ENCODE measurements at regions not wholly inside any gene's neighbourhood (a gene's known extent, or its start where the extent isn't known, plus 50 kb on each side); places are given as distances from the start of the nearest gene placed in this dataset.

- ChIA-PET CTCF (no interaction called here), POLR2A (no interaction called here)
- no peaks in the 10 kb centered on the region for H3K9me3 ChIP-seq (ENCODE audit: low read length)
- H3K27me3 ChIP-seq (ENCODE audit: insufficient read depth, low read length, poor library complexity, severe bottlenecking): no peaks in the 10 kb centered on the region
- no peak overlapping the region for H3K4me3 Mint-ChIP-seq
- H3K27ac Mint-ChIP-seq: no peak overlapping the region
- no peak overlapping the region for H3K27ac ChIP-seq (ENCODE audit: low read depth, low read length)
- no peak for DNase-seq
- H3K4me1 Mint-ChIP-seq: no peaks in the 10 kb centered on the region
- H3K36me3 ChIP-seq (ENCODE audit: insufficient read depth, low read length): no peaks in the 10 kb centered on the region
- no peaks in the 10 kb centered on the region for H3K4me1 ChIP-seq (ENCODE audit: insufficient read depth, low read length)
- H3K9me3 Mint-ChIP-seq: no peaks in the 10 kb centered on the region
- no peaks in the 10 kb centered on the region for H3K36me3 Mint-ChIP-seq
- no peak overlapping the region for H3K4me3 ChIP-seq (ENCODE audit: low read length)
- H3K27me3 Mint-ChIP-seq: peaks cover 9 to 28% of the 10 kb centered on the region in 2 donors
Measured at GRCh38 chr4:184899261-184900134, 73.7 kb upstream of the ACSL1 start.

- Mint-ChIP-seq H3K9me3 (no peaks in the 10 kb centered on the region), H3K4me3 (no peak overlapping the region), H3K4me1 (no peaks in the 10 kb centered on the region), H3K27me3 (peaks cover 9 to 24% of the 10 kb centered on the region in 2 donors), H3K36me3 (no peaks in the 10 kb centered on the region), H3K27ac (no peak overlapping the region)
- DNase-seq: no peak
- Histone ChIP-seq H3K27me3 (ENCODE audit: insufficient read depth, low read length, poor library complexity, severe bottlenecking) (no peaks in the 10 kb centered on the region), H3K4me3 (ENCODE audit: low read length) (no peak overlapping the region), H3K36me3 (ENCODE audit: insufficient read depth, low read length) (no peaks in the 10 kb centered on the region), H3K27ac (ENCODE audit: low read depth, low read length) (no peak overlapping the region), H3K4me1 (ENCODE audit: insufficient read depth, low read length) (no peaks in the 10 kb centered on the region), H3K9me3 (ENCODE audit: low read length) (no peaks in the 10 kb centered on the region)
- ChIA-PET POLR2A (no interaction called here), CTCF (no interaction called here)
Measured at GRCh38 chr4:184900184-184900583, 74.4 kb upstream of the ACSL1 start.

- H3K36me3 Mint-ChIP-seq: no peaks in the 10 kb centered on the region
- H3K9me3 ChIP-seq (ENCODE audit: low read length): no peaks in the 10 kb centered on the region
- H3K4me1 ChIP-seq (ENCODE audit: insufficient read depth, low read length): no peaks in the 10 kb centered on the region
- H3K4me1 Mint-ChIP-seq: peaks cover under 1 to 4% (median under 1%) of the 10 kb centered on the region in 3 donors
- no peak overlapping the region for H3K4me3 Mint-ChIP-seq
- H3K4me3 ChIP-seq (ENCODE audit: low read length): no peak overlapping the region
- H3K9me3 Mint-ChIP-seq: no peaks in the 10 kb centered on the region
- ChIA-PET POLR2A (no interaction called here), CTCF (no interaction called here)
- DNase-seq: no peak
- no peak overlapping the region for H3K27ac Mint-ChIP-seq
- H3K36me3 ChIP-seq (ENCODE audit: insufficient read depth, low read length): no peaks in the 10 kb centered on the region
- H3K27me3 Mint-ChIP-seq: peaks cover 1 to 6% of the 10 kb centered on the region in 2 donors
- H3K27ac ChIP-seq (ENCODE audit: low read depth, low read length): no peak overlapping the region
- no peaks in the 10 kb centered on the region for H3K27me3 ChIP-seq (ENCODE audit: insufficient read depth, low read length, poor library complexity, severe bottlenecking)
Measured at GRCh38 chr4:184902550-184902949, 76.8 kb upstream of the ACSL1 start.

GRCh38 chr4:184906480-184907097, 80.8 kb upstream of the ACSL1 start:
- DNase-seq: no peak
- no peaks in the 10 kb centered on the region for H3K4me1 ChIP-seq (ENCODE audit: insufficient read depth, low read length)
- H3K27ac Mint-ChIP-seq: no peak overlapping the region
- POLR2A ChIA-PET: no interaction called here
- no peak overlapping the region for H3K27ac ChIP-seq (ENCODE audit: low read depth, low read length)
- CTCF ChIA-PET: no interaction called here
- peaks cover 3 to 9% (median 6%) of the 10 kb centered on the region in 3 donors for H3K4me1 Mint-ChIP-seq
- no peaks in the 10 kb centered on the region for H3K36me3 ChIP-seq (ENCODE audit: insufficient read depth, low read length)
- no peak overlapping the region for H3K4me3 ChIP-seq (ENCODE audit: low read length)
- H3K36me3 Mint-ChIP-seq: no peaks in the 10 kb centered on the region
- H3K9me3 ChIP-seq (ENCODE audit: low read length): no peaks in the 10 kb centered on the region
- H3K4me3 Mint-ChIP-seq: no peak overlapping the region
- H3K27me3 Mint-ChIP-seq: peaks cover 4% of the 10 kb centered on the region in 2 donors
- H3K27me3 ChIP-seq (ENCODE audit: insufficient read depth, low read length, poor library complexity, severe bottlenecking): no peaks in the 10 kb centered on the region
- peaks cover 0 to 2% (median 0%) of the 10 kb centered on the region in 5 donors for H3K9me3 Mint-ChIP-seq

- H3K4me3 Mint-ChIP-seq: no peak overlapping the region
- H3K27me3 Mint-ChIP-seq: peaks cover 4 to 10% of the 10 kb centered on the region in 2 donors
- Histone ChIP-seq H3K27me3 (ENCODE audit: insufficient read depth, low read length, poor library complexity, severe bottlenecking) (no peaks in the 10 kb centered on the region), H3K36me3 (ENCODE audit: insufficient read depth, low read length) (no peaks in the 10 kb centered on the region), H3K4me3 (ENCODE audit: low read length) (no peak overlapping the region), H3K4me1 (ENCODE audit: insufficient read depth, low read length) (no peaks in the 10 kb centered on the region), H3K9me3 (ENCODE audit: low read length) (no peaks in the 10 kb centered on the region), H3K27ac (ENCODE audit: low read depth, low read length) (no peak overlapping the region)
- DNase-seq: no peak
- H3K9me3 Mint-ChIP-seq: peaks cover 0 to 7% (median 4%) of the 10 kb centered on the region in 5 donors
- peaks cover 3 to 9% (median 6%) of the 10 kb centered on the region in 3 donors for H3K4me1 Mint-ChIP-seq
- H3K36me3 Mint-ChIP-seq: peaks cover 0 to 2% (median 0%) of the 10 kb centered on the region in 3 donors
- no peak overlapping the region for H3K27ac Mint-ChIP-seq
- ChIA-PET CTCF (no interaction called here), POLR2A (no interaction called here)
Measured at GRCh38 chr4:184907216-184907615, 81.4 kb upstream of the ACSL1 start.

GRCh38 chr4:184907810-184908209, 82.0 kb upstream of the ACSL1 start:
- peaks cover 4 to 12% of the 10 kb centered on the region in 2 donors for H3K27me3 Mint-ChIP-seq
- peaks cover 3 to 9% (median 6%) of the 10 kb centered on the region in 3 donors for H3K4me1 Mint-ChIP-seq
- no peak overlapping the region for H3K27ac ChIP-seq (ENCODE audit: low read depth, low read length)
- H3K36me3 Mint-ChIP-seq: peaks cover 0 to 5% (median 0%) of the 10 kb centered on the region in 3 donors
- POLR2A ChIA-PET: no interaction called here
- no peak for DNase-seq
- no peak overlapping the region for H3K4me3 Mint-ChIP-seq
- H3K36me3 ChIP-seq (ENCODE audit: insufficient read depth, low read length): no peaks in the 10 kb centered on the region
- no peaks in the 10 kb centered on the region for H3K4me1 ChIP-seq (ENCODE audit: insufficient read depth, low read length)
- H3K9me3 Mint-ChIP-seq: peaks cover 0 to 13% (median 9%) of the 10 kb centered on the region in 5 donors
- CTCF ChIA-PET: no interaction called here
- H3K27ac Mint-ChIP-seq: no peak overlapping the region
- no peaks in the 10 kb centered on the region for H3K27me3 ChIP-seq (ENCODE audit: insufficient read depth, low read length, poor library complexity, severe bottlenecking)
- no peak overlapping the region for H3K4me3 ChIP-seq (ENCODE audit: low read length)
- no peaks in the 10 kb centered on the region for H3K9me3 ChIP-seq (ENCODE audit: low read length)

- Histone ChIP-seq H3K4me3 (ENCODE audit: low read length) (no peak overlapping the region), H3K9me3 (ENCODE audit: low read length) (no peaks in the 10 kb centered on the region), H3K36me3 (ENCODE audit: insufficient read depth, low read length) (no peaks in the 10 kb centered on the region), H3K4me1 (ENCODE audit: insufficient read depth, low read length) (no peaks in the 10 kb centered on the region), H3K27me3 (ENCODE audit: insufficient read depth, low read length, poor library complexity, severe bottlenecking) (no peaks in the 10 kb centered on the region), H3K27ac (ENCODE audit: low read depth, low read length) (no peak overlapping the region)
- Mint-ChIP-seq H3K9me3 (peaks cover 0 to 27% (median 20%) of the 10 kb centered on the region in 5 donors), H3K4me3 (no peak overlapping the region), H3K27ac (no peak overlapping the region), H3K36me3 (peaks cover 0 to 10% (median 0%) of the 10 kb centered on the region in 3 donors), H3K27me3 (peaks cover 18 to 26% of the 10 kb centered on the region in 2 donors), H3K4me1 (peaks cover 3 to 12% (median 6%) of the 10 kb centered on the region in 3 donors)
- CTCF ChIA-PET: no interaction called here
- no peak for DNase-seq
- POLR2A ChIA-PET: no interaction called here
Measured at GRCh38 chr4:184911310-184911709, 85.5 kb upstream of the ACSL1 start.

- ChIA-PET CTCF (no interaction called here), POLR2A (no interaction called here)
- no peak overlapping the region for H3K4me3 Mint-ChIP-seq
- Histone ChIP-seq H3K4me3 (ENCODE audit: low read length) (no peak overlapping the region), H3K27ac (ENCODE audit: low read depth, low read length) (no peak overlapping the region), H3K27me3 (ENCODE audit: insufficient read depth, low read length, poor library complexity, severe bottlenecking) (no peaks in the 10 kb centered on the region), H3K36me3 (ENCODE audit: insufficient read depth, low read length) (no peaks in the 10 kb centered on the region), H3K4me1 (ENCODE audit: insufficient read depth, low read length) (no peaks in the 10 kb centered on the region), H3K9me3 (ENCODE audit: low read length) (no peaks in the 10 kb centered on the region)
- H3K4me1 Mint-ChIP-seq: peaks cover 0 to 3% (median 0%) of the 10 kb centered on the region in 3 donors
- H3K9me3 Mint-ChIP-seq: peaks cover 0 to 27% (median 20%) of the 10 kb centered on the region in 5 donors
- DNase-seq: no peak
- peaks cover 31 to 41% of the 10 kb centered on the region in 2 donors for H3K27me3 Mint-ChIP-seq
- H3K27ac Mint-ChIP-seq: no peak overlapping the region
- H3K36me3 Mint-ChIP-seq: peaks cover 0 to 21% (median 0%) of the 10 kb centered on the region in 3 donors
Measured at GRCh38 chr4:184913356-184914143, 87.8 kb upstream of the ACSL1 start.

Measured in CD8-positive, alpha-beta memory T cell (primary cell).